NCI-H345 treated with DMSO at 0.1 percent for 48 hours (cell line): ENCODE measurements at regions not wholly inside any gene's neighbourhood (a gene's known extent, or its start where the extent isn't known, plus 50 kb on each side); places are given as distances from the start of the nearest gene placed in this dataset.
A peak's percentile ranks its signal among the peaks of the same experiment; 100 is the strongest.

Source experiments
- DNase-seq: peaks from one replicate; lab custom pipeline; 2025; ENCODE audit not compliant: unreplicated experiment; lab: John Stamatoyannopoulos, UW

- no peak for DNase-seq
These were observed 260.8 kb upstream of the PSMD7 start for GRCh38 chr16:74035816-74036215.

GRCh38 chr16:74034862-74035261, 261.8 kb upstream of the PSMD7 start:
- no peak for DNase-seq

GRCh38 chr16:74034200-74034599, 262.4 kb upstream of the PSMD7 start:
- DNase-seq, result no peak

GRCh38 chr16:74033441-74033995, 263.1 kb upstream of the PSMD7 start:
- DNase-seq, result no peak

- DNase-seq, result no peak
These were observed 265.1 kb upstream of the PSMD7 start for GRCh38 chr16:74031551-74031950.

- DNase-seq, result no peak
These were observed 266.5 kb upstream of the PSMD7 start for GRCh38 chr16:74030000-74030706.

GRCh38 chr16:74029115-74029792, 267.4 kb upstream of the PSMD7 start:
- DNase-seq, result peak; percentile 67

DNA sequence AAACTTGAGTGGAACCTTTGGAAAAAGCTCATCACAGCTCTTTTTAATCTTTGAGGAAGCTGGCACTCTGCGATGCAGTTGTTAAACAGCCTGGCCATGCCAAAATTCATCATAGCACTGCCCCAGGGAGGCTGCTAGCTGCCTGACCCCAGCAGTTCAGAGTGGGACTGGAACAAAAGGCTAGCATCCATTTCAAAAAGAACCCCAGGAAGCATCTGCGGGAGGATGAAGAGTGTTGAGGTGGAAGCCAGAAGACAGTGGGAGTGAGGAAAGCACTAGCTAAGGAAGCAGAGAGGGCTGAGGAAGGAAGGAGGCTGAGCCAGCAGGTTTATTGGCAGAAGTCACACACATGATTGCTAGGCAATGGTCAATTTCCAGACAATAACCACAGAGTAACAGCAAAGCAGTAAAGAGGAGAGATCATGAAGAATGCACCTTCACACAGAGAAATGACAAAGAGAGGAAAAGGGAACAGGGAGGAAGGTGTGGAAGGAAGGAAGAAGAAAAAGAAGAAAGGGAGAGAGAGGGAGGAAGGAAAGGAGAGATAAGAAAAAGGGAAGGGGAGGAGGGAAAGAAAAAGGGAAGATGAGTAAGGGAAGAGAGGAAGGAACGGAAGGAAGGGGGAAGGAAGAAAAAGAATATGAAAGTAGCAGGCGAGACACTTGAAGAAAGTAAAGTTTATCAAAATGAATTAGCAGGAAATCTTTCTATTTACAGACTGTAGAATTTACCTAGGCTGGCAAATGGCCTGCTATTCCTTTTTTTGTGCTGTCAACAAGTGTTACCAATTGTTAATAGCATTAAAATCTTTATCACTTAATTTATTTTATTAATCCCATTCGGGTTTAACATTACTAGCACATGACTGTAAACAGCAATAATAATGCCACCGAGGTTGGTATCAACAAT, 270.0 kb upstream of the PSMD7 start:
- DNase-seq, result no peak

GRCh38 chr16:74024953-74025352, 271.7 kb upstream of the PSMD7 start:
- no peak for DNase-seq

DNA sequence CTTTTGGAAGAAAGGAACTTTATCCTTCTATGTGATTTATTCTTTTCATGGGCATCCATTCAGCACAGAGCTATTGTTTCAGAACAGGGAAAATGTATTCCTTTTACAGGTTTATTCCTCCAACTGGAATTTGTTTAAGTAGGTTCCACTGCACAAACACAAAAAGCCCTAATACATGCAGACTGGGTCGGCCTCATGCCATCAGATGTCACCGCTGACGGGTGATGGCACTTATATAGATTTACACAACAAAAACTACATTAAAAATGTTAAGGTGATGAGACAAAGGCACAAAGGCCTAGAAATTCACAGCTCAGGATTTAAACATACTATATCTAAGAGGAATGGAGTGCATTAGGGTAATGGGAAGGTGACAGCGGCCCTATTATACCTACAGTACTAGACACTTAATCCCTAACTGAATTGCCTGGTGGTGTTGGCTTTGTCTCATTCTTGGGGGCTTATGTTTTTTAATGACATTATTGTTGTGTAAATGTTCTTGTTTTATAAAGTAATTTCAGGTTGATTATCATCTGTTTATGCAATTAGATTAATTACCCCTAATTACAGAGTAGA, 276.4 kb upstream of the PSMD7 start:
- no peak for DNase-seq

- DNase-seq, result no peak
These were observed 277.0 kb upstream of the PSMD7 start for GRCh38 chr16:74019612-74020011.

DNA sequence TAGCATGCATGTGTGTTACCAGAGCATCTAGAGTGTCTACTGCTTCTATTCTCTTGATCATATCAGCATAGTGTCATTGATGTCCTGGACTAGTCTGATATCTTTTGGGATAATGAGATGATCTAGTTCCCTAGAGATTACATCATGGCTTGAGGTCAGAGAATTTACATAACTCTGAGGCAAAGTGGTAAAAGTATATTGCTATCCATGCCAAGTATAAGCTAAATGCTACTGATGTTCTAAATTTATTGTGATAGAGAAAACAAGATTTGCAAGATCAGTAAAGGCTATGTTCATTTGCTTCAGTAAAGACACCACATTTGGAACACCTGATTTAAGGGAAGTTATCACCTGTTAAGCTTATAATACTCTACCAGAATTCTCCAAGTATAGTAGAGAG, 280.7 kb upstream of the PSMD7 start:
- DNase-seq, result no peak

DNA sequence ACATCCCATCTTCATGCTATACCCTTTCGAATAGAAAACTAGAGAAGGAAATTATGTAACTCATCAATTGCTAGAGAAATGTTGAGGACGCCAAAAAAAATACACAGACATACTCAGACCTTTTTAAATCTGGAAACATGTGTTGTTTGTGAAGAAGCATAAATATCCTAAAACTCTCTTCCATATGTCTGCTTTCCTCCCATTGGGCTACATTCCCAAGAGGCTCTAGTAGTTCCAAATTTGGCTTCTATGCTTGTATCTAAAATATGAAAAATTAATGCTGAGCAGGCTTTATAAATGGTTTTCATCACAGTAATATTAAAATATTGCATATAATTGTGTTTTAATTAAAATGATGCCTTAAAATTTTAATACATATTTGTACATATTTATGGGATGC, 297.9 kb upstream of the PSMD7 start:
- DNase-seq, result no peak

DNA sequence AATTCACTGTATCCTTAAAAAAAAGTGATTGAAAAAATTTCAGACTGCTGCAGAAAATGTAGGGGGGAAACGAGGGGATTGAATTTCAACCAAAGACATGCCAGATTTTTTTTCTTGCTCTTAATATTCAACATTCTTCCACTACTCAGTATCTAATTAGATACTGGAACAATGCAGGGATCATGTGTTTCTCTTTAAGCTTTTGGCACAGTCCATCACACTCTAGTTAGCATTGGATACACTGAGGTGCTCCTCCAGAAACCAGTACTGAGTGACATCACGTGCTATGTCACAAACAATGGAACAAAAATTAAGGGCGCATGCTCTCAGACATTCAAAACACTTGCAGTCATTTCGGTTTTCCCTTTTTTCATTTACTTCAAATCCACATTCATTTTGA, 298.6 kb upstream of the PSMD7 start:
- DNase-seq, result no peak

GRCh38 chr16:73997340-73997711, 299.3 kb upstream of the PSMD7 start:
- DNase-seq, result no peak

DNA sequence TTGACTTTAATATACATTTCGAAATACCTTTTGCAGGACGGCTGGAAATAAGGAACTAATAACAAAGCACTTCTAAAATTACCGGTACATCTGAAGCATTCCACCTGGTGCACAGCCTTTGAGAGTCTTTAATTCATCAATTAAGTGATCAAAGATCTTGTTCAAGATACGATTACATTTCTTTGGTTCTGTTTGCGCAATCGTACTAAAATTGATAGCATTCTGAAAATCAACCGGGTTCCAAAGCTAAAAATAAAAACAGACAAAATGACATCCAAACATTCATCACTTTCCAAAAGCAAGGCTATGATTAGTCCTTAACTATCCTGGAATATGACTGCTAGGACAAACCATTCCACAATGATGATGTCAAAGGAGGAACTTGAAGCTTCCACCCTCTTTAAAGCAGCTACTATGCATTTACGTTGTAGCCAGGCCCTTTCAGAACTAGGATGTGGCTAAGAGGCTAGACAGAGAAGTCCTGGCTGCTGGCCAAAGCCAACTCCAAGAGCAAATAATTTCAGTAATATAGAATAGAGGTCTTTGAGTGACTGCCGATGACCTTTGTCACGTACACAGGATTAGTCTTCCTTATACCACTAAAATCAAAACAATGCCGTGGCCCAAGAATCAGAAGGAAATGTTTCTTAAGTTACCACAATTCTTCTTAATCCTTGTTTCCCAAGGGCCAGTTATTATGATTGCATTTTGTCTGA, 299.8 kb upstream of the PSMD7 start:
- peak; percentile 45 for DNase-seq

- DNase-seq, result no peak
These were observed 302.7 kb upstream of the PSMD7 start for GRCh38 chr16:73993878-73994277.

DNA sequence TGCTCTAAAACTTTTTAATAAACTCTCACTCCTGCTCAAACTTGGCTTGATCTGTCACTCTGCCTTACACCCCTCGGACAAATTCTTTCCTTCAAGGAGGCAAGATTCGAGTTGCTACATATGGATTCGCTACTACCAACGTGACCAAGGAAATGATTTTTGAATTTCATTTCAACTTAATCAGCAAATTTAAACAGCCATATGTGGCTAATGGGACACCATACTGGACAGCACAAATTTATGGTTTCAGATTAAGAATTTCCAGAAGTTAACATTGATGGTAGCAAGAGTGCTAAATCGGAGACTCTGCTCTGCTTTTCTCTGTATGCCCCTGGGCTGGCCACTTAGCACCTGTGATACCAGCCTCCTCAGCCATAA, 318.2 kb upstream of the PSMD7 start:
- no peak for DNase-seq

DNA sequence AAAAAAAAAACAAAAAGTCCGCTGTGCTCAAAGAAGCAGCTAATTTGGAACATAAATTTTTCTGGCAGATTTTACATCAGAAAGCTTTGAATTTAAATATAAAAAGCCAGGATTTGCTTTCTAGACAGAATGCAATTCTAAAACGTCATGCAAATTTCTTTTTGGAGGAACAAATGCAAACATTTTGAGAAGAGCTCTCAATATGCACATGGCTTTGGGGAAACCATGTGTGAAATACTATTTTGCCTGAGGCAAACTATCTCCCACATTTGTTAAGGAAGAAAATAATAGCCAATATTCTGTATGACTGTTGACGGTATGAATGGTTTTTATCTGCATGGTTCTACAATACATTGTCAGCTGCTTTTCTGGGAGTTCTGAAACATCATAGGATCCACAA, 320.0 kb upstream of the PSMD7 start:
- no peak for DNase-seq

DNA sequence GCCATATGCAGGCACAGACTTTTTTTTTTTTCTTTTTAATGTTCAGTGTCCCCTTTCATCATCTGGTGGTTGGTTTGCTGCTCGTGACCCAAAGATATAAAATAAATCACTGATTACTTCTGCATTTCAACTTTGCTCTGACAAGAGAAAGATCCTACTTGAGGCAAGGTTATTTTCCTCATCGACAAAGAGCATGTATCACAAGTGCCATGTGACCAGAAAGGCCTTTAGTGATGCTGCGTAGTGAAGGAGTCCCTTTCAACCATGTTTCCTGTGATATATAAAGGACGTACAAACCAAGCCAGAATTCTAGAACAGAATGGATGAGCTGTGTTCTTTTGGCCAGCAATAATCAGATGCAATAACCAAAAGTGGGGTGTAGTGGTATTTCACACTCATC, 323.4 kb upstream of the PSMD7 start:
- DNase-seq, result no peak

GRCh38 chr16:73966851-73967250, 329.8 kb upstream of the PSMD7 start:
- DNase-seq, result no peak
